Breast epithelium (tissue), 3 donors: ENCODE measurements at regions not wholly inside any gene's neighbourhood (a gene's known extent, or its start where the extent isn't known, plus 50 kb on each side); places are given as distances from the start of the nearest gene placed in this dataset.

ENCODE experiments used
- POLR2A ChIP-seq: fragments of 450-650 bp; IDR thresholded peaks from one replicate; pipeline ENCODE4 v1.6.1; 2016; ENCODE audit warnings: antibody characterized with exemption, mild to moderate bottlenecking, moderate library complexity
- TF ChIP-seq, protein P1 (sequence below), 3 donors: fragments of 450-650 bp; IDR thresholded peaks; one replicate each; pipeline ENCODE4 v1.5.1; 2016 to 2017; ENCODE audit warnings: antibody characterized with exemption in 3 of 3, mild to moderate bottlenecking in 3 of 3, moderate library complexity in 3 of 3

DNA sequence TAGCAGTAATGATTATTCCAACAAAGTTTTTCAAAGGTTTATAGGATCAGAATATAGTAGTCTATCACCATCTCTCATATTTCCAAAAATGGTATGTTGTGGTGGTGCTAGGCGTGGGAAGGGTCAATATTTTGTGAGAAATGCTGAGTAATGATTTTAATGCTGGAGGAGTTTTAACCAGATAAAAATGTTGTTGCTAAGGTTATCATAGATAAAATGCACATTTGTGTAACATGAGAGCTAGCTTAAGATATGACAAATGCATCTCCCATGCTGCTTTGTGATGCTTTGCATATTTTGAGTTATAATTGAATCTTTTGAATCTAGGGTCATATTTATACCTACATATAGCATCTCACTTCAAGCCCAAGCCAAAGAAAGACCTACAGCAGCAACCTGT lies 103.9 kb upstream of the ROBO1 start:
- TF ChIP-seq, protein P1, sequence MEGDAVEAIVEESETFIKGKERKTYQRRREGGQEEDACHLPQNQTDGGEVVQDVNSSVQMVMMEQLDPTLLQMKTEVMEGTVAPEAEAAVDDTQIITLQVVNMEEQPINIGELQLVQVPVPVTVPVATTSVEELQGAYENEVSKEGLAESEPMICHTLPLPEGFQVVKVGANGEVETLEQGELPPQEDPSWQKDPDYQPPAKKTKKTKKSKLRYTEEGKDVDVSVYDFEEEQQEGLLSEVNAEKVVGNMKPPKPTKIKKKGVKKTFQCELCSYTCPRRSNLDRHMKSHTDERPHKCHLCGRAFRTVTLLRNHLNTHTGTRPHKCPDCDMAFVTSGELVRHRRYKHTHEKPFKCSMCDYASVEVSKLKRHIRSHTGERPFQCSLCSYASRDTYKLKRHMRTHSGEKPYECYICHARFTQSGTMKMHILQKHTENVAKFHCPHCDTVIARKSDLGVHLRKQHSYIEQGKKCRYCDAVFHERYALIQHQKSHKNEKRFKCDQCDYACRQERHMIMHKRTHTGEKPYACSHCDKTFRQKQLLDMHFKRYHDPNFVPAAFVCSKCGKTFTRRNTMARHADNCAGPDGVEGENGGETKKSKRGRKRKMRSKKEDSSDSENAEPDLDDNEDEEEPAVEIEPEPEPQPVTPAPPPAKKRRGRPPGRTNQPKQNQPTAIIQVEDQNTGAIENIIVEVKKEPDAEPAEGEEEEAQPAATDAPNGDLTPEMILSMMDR (IDR thresholded peaks at IDR 0.05), result no peak
- no peak for TF ChIP-seq POLR2A
